Mesendoderm (in vitro differentiated cells): ENCODE measurements at regions not wholly inside any gene's neighbourhood (a gene's known extent, or its start where the extent isn't known, plus 50 kb on each side); places are given as distances from the start of the nearest gene placed in this dataset.
"Not testable (repeated sequence)": the region's sequence is repeated elsewhere in the genome, so short reads cannot be mapped to it uniquely, and the experiment has no call there.

Source experiments
- DNase-seq: peaks from one replicate; pipeline ENCODE4 v3.0.0; 2013
- H2AK5ac ChIP-seq: 2 replicates; pipeline ENCODE4 v1.6.1; 2013; ENCODE audit warnings: low read length, inconsistent platforms
- H2BK120ac ChIP-seq: 2 replicates; pipeline ENCODE4 v1.6.1; 2013; ENCODE audit warnings: low read depth, mild to moderate bottlenecking, low read length, moderate library complexity, mixed read lengths
- H2BK15ac ChIP-seq: replicated peaks from 2 replicates; pipeline ENCODE4 v1.6.1; 2013; ENCODE audit warnings: low read depth, mild to moderate bottlenecking, moderate library complexity
- H2BK5ac ChIP-seq: 2 replicates; pipeline ENCODE4 v1.6.1; 2013; ENCODE audit warnings: low read length, inconsistent platforms
- H3K18ac ChIP-seq: 2 replicates; pipeline ENCODE4 v1.6.1; 2013; ENCODE audit warnings: mild to moderate bottlenecking, low read length, mixed read lengths
- H3K23ac ChIP-seq: one replicate; pipeline ENCODE4 v1.6.1; 2013; ENCODE audit warnings: low read length
- H3K27ac ChIP-seq: 2 replicates; pipeline ENCODE4 v1.5.1; 2013; ENCODE audit warnings: low read depth, mild to moderate bottlenecking, inconsistent platforms, low read length, moderate library complexity
- H3K27me3 ChIP-seq: 2 replicates; pipeline ENCODE4 v1.6.1; 2013; ENCODE audit warnings: low read length, control low read depth, mild to moderate bottlenecking, inconsistent platforms; ENCODE audit not compliant: insufficient read depth, poor library complexity
- H3K36me3 ChIP-seq: 2 replicates; pipeline ENCODE4 v1.6.1; 2013; ENCODE audit warnings: low read length, inconsistent platforms; ENCODE audit not compliant: control insufficient read depth, insufficient read depth
- H3K4ac ChIP-seq: one replicate; pipeline ENCODE4 v1.6.1; 2013; ENCODE audit warnings: low read depth, mild to moderate bottlenecking, low read length, moderate library complexity
- H3K4me1 ChIP-seq: 2 replicates; pipeline ENCODE4 v1.6.1; 2013; ENCODE audit warnings: low read depth, low read length, inconsistent platforms; ENCODE audit not compliant: control insufficient read depth
- H3K4me2 ChIP-seq: 2 replicates; pipeline ENCODE4 v1.6.1; 2013; ENCODE audit warnings: low read length
- H3K4me3 ChIP-seq: 2 replicates; pipeline ENCODE4 v1.5.1; 2013; ENCODE audit warnings: mild to moderate bottlenecking, low read length
- H3K56ac ChIP-seq: one replicate; pipeline ENCODE4 v1.6.1; 2013; ENCODE audit warnings: low read length
- H3K79me1 ChIP-seq: 2 replicates; pipeline ENCODE4 v1.6.1; 2013; ENCODE audit warnings: low read length, inconsistent platforms
- H3K79me2 ChIP-seq: 2 replicates; pipeline ENCODE4 v1.6.1; 2013; ENCODE audit warnings: mild to moderate bottlenecking, low read length; ENCODE audit not compliant: control insufficient read depth, insufficient read depth
- H3K9ac ChIP-seq: 2 replicates; pipeline ENCODE4 v1.6.1; 2013; ENCODE audit warnings: low read length, inconsistent platforms
- H4K5ac ChIP-seq: one replicate; pipeline ENCODE4 v1.6.1; 2013; ENCODE audit warnings: low read length
- H4K8ac ChIP-seq: one replicate; pipeline ENCODE4 v1.6.1; 2013; ENCODE audit warnings: low read depth, mild to moderate bottlenecking, control low read depth, low read length, moderate library complexity
- WGBS: extraction: QIAGEN DNeasy Blood & Tissue Kit; methylation state at CpG from one replicate; pipeline ENCODE4 v1.1.7; 2013; ENCODE audit warnings: low lambda C conversion rate, missing lambda C conversion rate; ENCODE audit not compliant: insufficient coverage; ENCODE audit errors: extremely low coverage; 5-methylcytosine and 5-hydroxymethylcytosine counted together

DNA sequence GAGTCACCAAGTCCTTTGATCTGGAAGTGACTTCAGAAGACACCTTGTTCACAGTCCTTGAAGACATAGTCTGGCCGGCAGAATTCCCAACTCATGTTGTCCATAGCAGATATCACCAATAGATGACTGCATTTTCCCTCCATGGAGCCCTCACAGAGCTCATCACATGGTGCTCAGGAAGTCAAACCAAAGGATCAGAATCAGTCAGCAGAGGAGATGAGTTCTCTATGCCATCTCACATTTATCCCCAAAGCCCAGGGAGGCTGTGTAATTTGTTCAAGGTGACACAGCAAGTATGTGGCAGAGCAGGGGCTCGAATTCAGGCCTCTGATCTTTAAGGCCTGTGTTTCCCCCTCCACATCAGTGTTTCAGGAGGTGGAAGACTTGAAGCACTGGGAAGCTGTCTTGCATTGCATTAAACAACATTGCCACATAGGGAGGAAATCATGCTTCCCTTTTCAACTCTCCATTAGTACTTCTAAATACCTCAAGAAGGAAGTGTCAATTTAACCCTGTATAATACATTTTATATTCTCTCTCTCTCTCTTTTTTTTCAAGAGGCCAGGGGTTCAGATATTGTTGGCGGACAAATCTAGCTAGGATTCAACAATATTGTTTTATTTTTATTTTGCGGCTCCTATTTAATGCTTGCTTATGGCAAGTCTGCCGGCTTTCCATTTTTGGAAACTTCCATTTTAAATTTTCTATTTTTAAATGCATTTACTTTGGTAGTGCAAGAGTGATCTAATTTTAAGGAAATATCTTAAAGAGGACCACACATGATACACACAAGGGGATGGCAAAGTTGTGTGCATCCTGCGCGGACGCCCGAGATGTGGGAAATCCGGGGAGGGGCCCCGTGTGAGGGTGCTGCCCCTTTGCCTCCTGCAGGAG lies 61.9 kb downstream of the NPIPB5 start:
- not testable (repeated sequence) for H2AK5ac ChIP-seq, H3K27me3 ChIP-seq, H3K4me1 ChIP-seq, H3K56ac ChIP-seq, H3K4me3 ChIP-seq, H3K4ac ChIP-seq, DNase-seq, H2BK5ac ChIP-seq, H4K5ac ChIP-seq, H2BK15ac ChIP-seq, H3K79me2 ChIP-seq, H4K8ac ChIP-seq, H3K23ac ChIP-seq, H3K9ac ChIP-seq, H3K79me1 ChIP-seq, H3K18ac ChIP-seq, H3K36me3 ChIP-seq, H3K27ac ChIP-seq, H3K4me2 ChIP-seq, H2BK120ac ChIP-seq
- no CpG with 5 or more reads among the region's 11 CpGs for WGBS

DNA sequence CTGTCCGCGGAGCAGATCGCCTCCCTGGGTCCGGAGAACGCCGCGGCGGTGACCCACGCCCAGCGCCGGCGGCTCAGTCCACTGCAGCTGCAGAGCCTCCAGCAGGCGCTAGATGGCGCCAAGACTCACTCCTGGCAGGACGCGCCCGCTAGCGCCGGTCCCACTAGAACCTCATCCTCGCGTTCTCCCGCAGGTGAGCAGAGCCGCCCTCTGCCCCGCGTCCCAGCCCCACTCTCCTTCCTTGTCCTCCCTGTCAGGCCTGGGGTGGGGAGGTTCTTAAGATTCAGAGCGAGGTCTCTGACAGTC lies 62.5 kb downstream of the NPIPB5 start:
- not testable (repeated sequence) for H3K79me1 ChIP-seq, H3K4me1 ChIP-seq, DNase-seq, H4K5ac ChIP-seq, H3K4me3 ChIP-seq, H2BK15ac ChIP-seq, H3K36me3 ChIP-seq, H2BK5ac ChIP-seq, H3K27ac ChIP-seq, H3K79me2 ChIP-seq, H3K56ac ChIP-seq, H2AK5ac ChIP-seq, H2BK120ac ChIP-seq, H3K27me3 ChIP-seq, H3K9ac ChIP-seq, H3K4me2 ChIP-seq, H3K4ac ChIP-seq, H4K8ac ChIP-seq, H3K23ac ChIP-seq, H3K18ac ChIP-seq
- WGBS, result no CpG with 5 or more reads among the region's 26 CpGs

- H3K56ac ChIP-seq, H3K9ac ChIP-seq, H3K27me3 ChIP-seq, H4K5ac ChIP-seq, H3K79me1 ChIP-seq, H3K18ac ChIP-seq, H2BK5ac ChIP-seq, H3K79me2 ChIP-seq, H3K4me3 ChIP-seq, H2BK15ac ChIP-seq, DNase-seq, H4K8ac ChIP-seq, H3K4me2 ChIP-seq, H3K23ac ChIP-seq, H3K4me1 ChIP-seq, H3K4ac ChIP-seq, H2AK5ac ChIP-seq, H2BK120ac ChIP-seq, H3K36me3 ChIP-seq, H3K27ac ChIP-seq: not testable (repeated sequence)
- no CpG with 5 or more reads among the region's 6 CpGs for WGBS
Measured at GRCh38 chr16:22576506-22576905, 65.8 kb downstream of the NPIPB5 start.

- H3K4ac ChIP-seq, DNase-seq, H3K9ac ChIP-seq, H2BK15ac ChIP-seq, H3K18ac ChIP-seq, H3K4me3 ChIP-seq, H3K4me2 ChIP-seq, H3K79me2 ChIP-seq, H3K36me3 ChIP-seq, H3K27ac ChIP-seq, H3K27me3 ChIP-seq, H3K23ac ChIP-seq, H4K5ac ChIP-seq, H2BK5ac ChIP-seq, H2BK120ac ChIP-seq, H3K56ac ChIP-seq, H4K8ac ChIP-seq, H3K4me1 ChIP-seq, H2AK5ac ChIP-seq, H3K79me1 ChIP-seq: not testable (repeated sequence)
- no CpG with 5 or more reads among the region's 6 CpGs for WGBS
Measured at GRCh38 chr16:22583195-22583594, 72.5 kb downstream of the NPIPB5 start.

DNA sequence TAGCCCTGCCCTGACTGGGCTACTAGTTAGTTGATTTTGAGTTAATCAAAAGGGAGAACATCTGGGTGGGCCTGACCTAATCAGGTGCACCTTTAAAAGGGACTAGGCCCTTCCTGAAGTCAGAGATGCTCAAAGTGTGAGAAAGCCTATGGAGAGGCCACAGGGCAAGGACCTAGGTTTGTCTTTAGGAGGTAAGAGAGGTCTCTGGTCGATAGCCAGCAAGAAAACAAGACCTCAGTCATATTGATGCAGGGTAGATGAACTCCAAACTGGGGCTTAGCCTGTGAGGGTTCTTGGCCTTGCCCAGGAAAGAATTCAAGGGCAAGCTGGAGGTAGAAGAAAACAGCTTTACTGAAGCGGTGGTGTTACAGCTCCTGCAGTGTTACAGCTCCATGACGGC lies 73.8 kb downstream of the NPIPB5 start:
- H2BK120ac ChIP-seq, H3K4me1 ChIP-seq, H3K23ac ChIP-seq, H3K4me3 ChIP-seq, H3K79me2 ChIP-seq, H3K4ac ChIP-seq, DNase-seq, H2BK15ac ChIP-seq, H3K4me2 ChIP-seq, H3K27ac ChIP-seq, H2AK5ac ChIP-seq, H4K8ac ChIP-seq, H3K9ac ChIP-seq, H3K36me3 ChIP-seq, H4K5ac ChIP-seq, H3K27me3 ChIP-seq, H3K79me1 ChIP-seq, H2BK5ac ChIP-seq, H3K18ac ChIP-seq, H3K56ac ChIP-seq: not testable (repeated sequence)
- WGBS, result no CpG with 5 or more reads among the region's 3 CpGs

DNA sequence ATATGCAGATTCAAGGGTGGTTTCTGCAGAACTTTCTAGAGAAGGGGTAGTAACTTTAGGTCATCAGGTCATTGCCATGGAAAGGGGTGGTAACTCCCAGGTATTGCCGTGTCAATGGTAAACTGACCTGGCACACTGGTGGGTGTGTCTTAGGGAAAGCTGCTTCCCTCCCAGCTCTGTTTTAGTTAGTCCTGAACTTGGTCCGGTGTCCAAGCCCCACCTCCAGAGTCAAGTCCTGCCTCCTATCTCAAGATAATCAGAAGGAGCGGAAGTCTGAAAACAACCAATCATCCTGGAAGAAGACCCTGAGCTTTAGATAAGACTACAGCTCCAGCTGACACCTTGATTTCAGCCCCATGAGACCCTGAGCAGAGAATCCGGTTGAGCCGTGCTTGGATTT lies 74.2 kb downstream of the NPIPB5 start:
- not testable (repeated sequence) for DNase-seq, H3K4me1 ChIP-seq, H3K9ac ChIP-seq, H3K4ac ChIP-seq, H3K4me3 ChIP-seq, H3K36me3 ChIP-seq, H4K5ac ChIP-seq, H3K23ac ChIP-seq, H3K27me3 ChIP-seq, H4K8ac ChIP-seq, H3K18ac ChIP-seq, H3K4me2 ChIP-seq, H2BK5ac ChIP-seq, H2BK15ac ChIP-seq, H2AK5ac ChIP-seq, H3K79me2 ChIP-seq, H3K27ac ChIP-seq, H3K79me1 ChIP-seq, H2BK120ac ChIP-seq, H3K56ac ChIP-seq
- WGBS, result no CpG with 5 or more reads among the region's 5 CpGs
